Vagina (tissue), 2 donors: ENCODE measurements at regions not wholly inside any gene's neighbourhood (a gene's known extent, or its start where the extent isn't known, plus 50 kb on each side); places are given as distances from the start of the nearest gene placed in this dataset.
"Not testable (repeated sequence)": the region's sequence is repeated elsewhere in the genome, so short reads cannot be mapped to it uniquely, and the experiment has no call there.

Experiments used
- CTCF ChIP-seq, 3 experiments: fragments of 450-650 bp in 2 of 3; fragments of 200-600 bp in 1 of 3; sonication (generic) in 1 of 3; IDR thresholded peaks; one replicate each; pipeline ENCODE4 v1.5.1; 2017 to 2019; ENCODE audit warnings: antibody characterized with exemption in 3 of 3, mild to moderate bottlenecking in 2 of 3, moderate library complexity in 2 of 3
- POLR2A ChIP-seq, 2 donors: fragments of 450-650 bp; IDR thresholded peaks; one replicate each; pipeline ENCODE4 v1.6.1; 2017; ENCODE audit warnings: antibody characterized with exemption in 2 of 2, mild to moderate bottlenecking in 2 of 2, moderate library complexity in 2 of 2
- POLR2AphosphoS5 ChIP-seq, 2 donors: sonication (generic); formaldehyde crosslinking; IDR thresholded peaks; one replicate each; pipeline ENCODE4 v1.9.0; 2017; ENCODE audit warnings: antibody characterized with exemption in 2 of 2, mild to moderate bottlenecking in 2 of 2, low read depth in 1 of 2; ENCODE audit not compliant: insufficient read depth in 1 of 2

GRCh38 chr6:5873976-5874375 lies 132.7 kb downstream of the NRN1 start:
- TF ChIP-seq CTCF (IDR thresholded peaks at IDR 0.05); POLR2A (IDR thresholded peaks at IDR 0.05); POLR2AphosphoS5 (IDR thresholded peaks at IDR 0.05; ENCODE audit: insufficient read depth in 1 of 2, low read depth in 1 of 2): not testable (repeated sequence)
